ENCODE measurements at regions not wholly inside any gene's neighbourhood (a gene's known extent, or its start where the extent isn't known, plus 50 kb on each side); places are given as distances from the start of the nearest gene placed in this dataset.
"Not testable (repeated sequence)": the region's sequence is repeated elsewhere in the genome, so short reads cannot be mapped to it uniquely, and the experiment has no call there.

GRCh38 chr21:6093870-6094269, 4427.5 kb upstream of the TPTE start:
- H3K4me3 Mint-ChIP-seq; CTCF ChIA-PET; H3K4me1 Mint-ChIP-seq; POLR2A ChIA-PET; H3K27ac Mint-ChIP-seq; H3K9me3 Mint-ChIP-seq; DNase-seq; H3K27me3 Mint-ChIP-seq; H3K36me3 Mint-ChIP-seq (ENCODE audit: low read depth): not testable (repeated sequence)

GRCh38 chr21:6095304-6095703, 4426.1 kb upstream of the TPTE start:
- POLR2A ChIA-PET, H3K4me1 Mint-ChIP-seq: not testable (repeated sequence)

GRCh38 chr21:6096560-6097424, 4424.6 kb upstream of the TPTE start:
- H3K36me3 Mint-ChIP-seq (ENCODE audit: low read depth); DNase-seq; H3K27me3 Mint-ChIP-seq; H3K27ac Mint-ChIP-seq; CTCF ChIA-PET; H3K9me3 Mint-ChIP-seq; H3K4me1 Mint-ChIP-seq; POLR2A ChIA-PET; H3K4me3 Mint-ChIP-seq: not testable (repeated sequence)

More at GRCh38 chr21:6095304-6095703, 4426.1 kb upstream of the TPTE start:
- H3K27me3 Mint-ChIP-seq; H3K9me3 Mint-ChIP-seq; CTCF ChIA-PET; DNase-seq; H3K4me3 Mint-ChIP-seq; H3K36me3 Mint-ChIP-seq (ENCODE audit: low read depth); H3K27ac Mint-ChIP-seq: not testable (repeated sequence)

GRCh38 chr21:6097736-6098135, 4423.6 kb upstream of the TPTE start:
- DNase-seq, H3K9me3 Mint-ChIP-seq, CTCF ChIA-PET: not testable (repeated sequence)

GRCh38 chr21:6098191-6098935, 4423.0 kb upstream of the TPTE start:
- H3K9me3 Mint-ChIP-seq; H3K4me1 Mint-ChIP-seq; H3K27me3 Mint-ChIP-seq; H3K4me3 Mint-ChIP-seq; H3K36me3 Mint-ChIP-seq (ENCODE audit: low read depth); CTCF ChIA-PET; POLR2A ChIA-PET; DNase-seq; H3K27ac Mint-ChIP-seq: not testable (repeated sequence)

More at GRCh38 chr21:6097736-6098135, 4423.6 kb upstream of the TPTE start:
- H3K36me3 Mint-ChIP-seq (ENCODE audit: low read depth); H3K4me1 Mint-ChIP-seq; H3K27me3 Mint-ChIP-seq; H3K4me3 Mint-ChIP-seq; H3K27ac Mint-ChIP-seq; POLR2A ChIA-PET: not testable (repeated sequence)

GRCh38 chr21:6101588-6101987, 4419.8 kb upstream of the TPTE start:
- H3K4me3 Mint-ChIP-seq; H3K27me3 Mint-ChIP-seq; DNase-seq; H3K4me1 Mint-ChIP-seq; CTCF ChIA-PET; H3K36me3 Mint-ChIP-seq (ENCODE audit: low read depth); POLR2A ChIA-PET; H3K27ac Mint-ChIP-seq; H3K9me3 Mint-ChIP-seq: not testable (repeated sequence)

- H3K4me3 Mint-ChIP-seq; H3K27ac Mint-ChIP-seq; CTCF ChIA-PET; POLR2A ChIA-PET; H3K27me3 Mint-ChIP-seq; H3K36me3 Mint-ChIP-seq (ENCODE audit: low read depth); H3K4me1 Mint-ChIP-seq; H3K9me3 Mint-ChIP-seq; DNase-seq: not testable (repeated sequence)
Observed at GRCh38 chr21:6104546-6104945, 4416.8 kb upstream of the TPTE start.

- H3K27ac Mint-ChIP-seq; H3K4me1 Mint-ChIP-seq; H3K27me3 Mint-ChIP-seq; DNase-seq; POLR2A ChIA-PET; H3K36me3 Mint-ChIP-seq (ENCODE audit: low read depth); H3K9me3 Mint-ChIP-seq; H3K4me3 Mint-ChIP-seq; CTCF ChIA-PET: not testable (repeated sequence)
Observed at GRCh38 chr21:6106686-6107567, 4414.5 kb upstream of the TPTE start.

- H3K27ac Mint-ChIP-seq; DNase-seq; H3K36me3 Mint-ChIP-seq (ENCODE audit: low read depth); CTCF ChIA-PET; H3K27me3 Mint-ChIP-seq; H3K4me1 Mint-ChIP-seq; H3K4me3 Mint-ChIP-seq; H3K9me3 Mint-ChIP-seq; POLR2A ChIA-PET: not testable (repeated sequence)
Observed at GRCh38 chr21:6108894-6109293, 4412.5 kb upstream of the TPTE start.

GRCh38 chr21:6109774-6110173, 4411.6 kb upstream of the TPTE start:
- H3K36me3 Mint-ChIP-seq (ENCODE audit: low read depth); H3K27ac Mint-ChIP-seq; H3K4me1 Mint-ChIP-seq; DNase-seq; H3K9me3 Mint-ChIP-seq; H3K4me3 Mint-ChIP-seq; CTCF ChIA-PET; H3K27me3 Mint-ChIP-seq; POLR2A ChIA-PET: not testable (repeated sequence)

- H3K36me3 Mint-ChIP-seq (ENCODE audit: low read depth); H3K4me1 Mint-ChIP-seq; H3K9me3 Mint-ChIP-seq; POLR2A ChIA-PET; CTCF ChIA-PET; DNase-seq; H3K27me3 Mint-ChIP-seq; H3K4me3 Mint-ChIP-seq; H3K27ac Mint-ChIP-seq: not testable (repeated sequence)
Observed at GRCh38 chr21:6110716-6111343, 4410.6 kb upstream of the TPTE start.

GRCh38 chr21:6111354-6111753, 4410.0 kb upstream of the TPTE start:
- H3K4me1 Mint-ChIP-seq; CTCF ChIA-PET; H3K36me3 Mint-ChIP-seq (ENCODE audit: low read depth); POLR2A ChIA-PET; H3K4me3 Mint-ChIP-seq; H3K9me3 Mint-ChIP-seq; H3K27me3 Mint-ChIP-seq; H3K27ac Mint-ChIP-seq: not testable (repeated sequence)
- peak; percentile 16 for DNase-seq

GRCh38 chr21:6118336-6118735, 4403.0 kb upstream of the TPTE start:
- H3K27me3 Mint-ChIP-seq; H3K9me3 Mint-ChIP-seq; H3K36me3 Mint-ChIP-seq (ENCODE audit: low read depth); CTCF ChIA-PET; POLR2A ChIA-PET; H3K4me1 Mint-ChIP-seq; DNase-seq; H3K4me3 Mint-ChIP-seq; H3K27ac Mint-ChIP-seq: not testable (repeated sequence)
